Common myeloid progenitor, CD34-positive (primary cell): ENCODE measurements at regions not wholly inside any gene's neighbourhood (a gene's known extent, or its start where the extent isn't known, plus 50 kb on each side); places are given as distances from the start of the nearest gene placed in this dataset.

Experiments used
- CTCF ChIA-PET: fragments of 350-600 bp; sonication (Branson Sonifier 250); formaldehyde crosslinking; loops from one replicate; lab custom pipeline; 2021; ENCODE audit warnings: antibody characterized with exemption; lab: Charles Lee
- POLR2A ChIA-PET: fragments of 350-600 bp; sonication (Branson Sonifier 250); formaldehyde crosslinking; loops from one replicate; lab custom pipeline; 2021; ENCODE audit warnings: antibody characterized with exemption; lab: Charles Lee
- DNase-seq, 3 donors: peaks; one replicate each; pipeline versions ENCODE4 v3.0.0 to v3.0.0-alpha.2; 2013
- H3K27ac ChIP-seq, 2 experiments: 1 replicate in 1 of 2; 2 replicates in 1 of 2; pipeline ENCODE4 v1.7.0; 2013; ENCODE audit warnings: inconsistent platforms in 2 of 2, low read length in 2 of 2, mild to moderate bottlenecking in 2 of 2, low read depth in 1 of 2, moderate library complexity in 1 of 2; ENCODE audit not compliant: severe bottlenecking in 2 of 2, insufficient read depth in 1 of 2, poor library complexity in 1 of 2
- H3K27me3 ChIP-seq, 5 experiments: replicated peaks in 2 of 5; 1 replicate in 3 of 5; 2 replicates in 2 of 5; pipeline versions ENCODE4 v1.6.1 to v1.7.0; 2013; ENCODE audit warnings: low read length in 4 of 5, mild to moderate bottlenecking in 2 of 5, moderate library complexity in 2 of 5, inconsistent platforms in 1 of 5; ENCODE audit not compliant: insufficient read depth in 5 of 5, control insufficient read depth in 4 of 5
- H3K36me3 ChIP-seq, 4 experiments: 1 replicate in 2 of 4; 2 replicates in 2 of 4; pipeline versions ENCODE4 v1.6.1 to v1.7.0; 2013; ENCODE audit warnings: low read length in 3 of 4, control low read depth in 1 of 4, mild to moderate bottlenecking in 1 of 4; ENCODE audit not compliant: control insufficient read depth in 4 of 4, insufficient read depth in 4 of 4
- H3K4me1 ChIP-seq, 4 experiments: 1 replicate in 3 of 4; 2 replicates in 1 of 4; pipeline versions ENCODE4 v1.6.1 to v1.7.1; 2013; ENCODE audit warnings: low read length in 3 of 4, mild to moderate bottlenecking in 3 of 4, control low read depth in 1 of 4, inconsistent platforms in 1 of 4, moderate library complexity in 1 of 4; ENCODE audit not compliant: control insufficient read depth in 4 of 4, insufficient read depth in 4 of 4; ENCODE audit errors: control extremely low read depth in 1 of 4
- H3K4me3 ChIP-seq, 7 experiments: 1 replicate in 4 of 7; 2 replicates in 3 of 7; pipeline versions ENCODE4 v1.5.1 to v1.7.0; 2013; ENCODE audit warnings: mild to moderate bottlenecking in 7 of 7, low read length in 6 of 7, moderate library complexity in 6 of 7, inconsistent platforms in 2 of 7, low read depth in 2 of 7, control low read depth in 1 of 7; ENCODE audit not compliant: insufficient read depth in 4 of 7, control insufficient read depth in 1 of 7; ENCODE audit errors: extremely low read depth in 1 of 7
- H3K9me3 ChIP-seq, 5 experiments: 1 replicate in 4 of 5; 2 replicates in 1 of 5; pipeline versions ENCODE4 v1.6.1 to v1.7.1; 2013; ENCODE audit warnings: low read length in 4 of 5, mild to moderate bottlenecking in 2 of 5, inconsistent platforms in 1 of 5, low read depth in 1 of 5, moderate library complexity in 1 of 5; ENCODE audit not compliant: control insufficient read depth in 4 of 5, insufficient read depth in 2 of 5; ENCODE audit errors: control extremely low read depth in 1 of 5
- WGBS: methylation state at CpG from one replicate; pipeline ENCODE4 v1.1.5; 2013; ENCODE audit not compliant: insufficient coverage; 5-methylcytosine and 5-hydroxymethylcytosine counted together

- Histone ChIP-seq H3K36me3 (no peaks in the 10 kb centered on the region), H3K4me3 (no peak overlapping the region), H3K9me3 (no peaks in the 10 kb centered on the region), H3K4me1 (peaks cover 10 to 30% (median 21%) of the 10 kb centered on the region in 4 experiments), H3K27me3 (no peaks in the 10 kb centered on the region), H3K27ac (no peak overlapping the region)
- POLR2A ChIA-PET, result no interaction called here
- no peak for DNase-seq
- 100% methylated on average over 1 of the region's 2 CpGs for WGBS
- CTCF ChIA-PET, result interaction anchor here (1.2 to 1.3 kb wide), 7 partner anchors 9 to 315 kb away, joined by 3 to 6 read pairs (median 4); no protein-coding TSS in a partner anchor
These were observed 158.7 kb downstream of the BTC start for GRCh38 chr4:74635490-74636123.

- H3K27ac ChIP-seq, result no peak overlapping the region
- H3K27me3 ChIP-seq, result no peaks in the 10 kb centered on the region
- H3K9me3 ChIP-seq, result no peaks in the 10 kb centered on the region
- DNase-seq, result no peak
- CTCF ChIA-PET, result interaction anchor here (1.2 to 1.5 kb wide), 3 partner anchors 9 to 16 kb away, joined by 3 to 5 read pairs (median 4); no protein-coding TSS in a partner anchor
- peaks cover 0 to 9% (median 8%) of the 10 kb centered on the region in 4 experiments for H3K4me1 ChIP-seq
- POLR2A ChIA-PET, result no interaction called here
- no CpG with 5 or more reads among the region's 1 CpG for WGBS
- no peak overlapping the region for H3K4me3 ChIP-seq
- no peaks in the 10 kb centered on the region for H3K36me3 ChIP-seq
These were observed 156.3 kb downstream of the BTC start for GRCh38 chr4:74638001-74638400.

DNA sequence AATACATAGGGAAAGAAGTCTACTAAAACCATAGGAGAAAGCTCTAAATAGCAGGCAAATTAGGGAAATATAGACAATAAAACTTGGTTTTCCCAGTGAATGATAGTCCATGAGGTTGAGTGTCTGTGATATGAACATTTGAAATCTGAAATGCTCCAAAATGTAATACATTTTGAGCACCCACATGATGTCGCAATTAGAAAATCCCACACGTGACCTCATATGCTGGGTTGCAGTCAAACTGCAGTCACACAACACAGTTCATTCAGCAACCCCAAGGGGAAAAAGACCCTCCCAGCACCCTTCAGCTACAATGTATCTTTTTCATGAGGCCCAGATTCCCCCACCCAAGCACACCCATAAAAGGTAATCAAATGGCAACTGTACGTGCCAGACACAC lies 155.6 kb downstream of the BTC start:
- H3K4me3 ChIP-seq, result no peak overlapping the region
- ChIA-PET CTCF (interaction anchor here (1.3 kb wide), 1 partner anchor 16 kb away, joined by 4 read pairs; no protein-coding TSS in a partner anchor), POLR2A (no interaction called here)
- H3K36me3 ChIP-seq, result no peaks in the 10 kb centered on the region
- H3K4me1 ChIP-seq, result peaks cover 0 to 4% (median 1%) of the 10 kb centered on the region in 4 experiments
- DNase-seq, result no peak
- H3K27me3 ChIP-seq, result no peaks in the 10 kb centered on the region
- no peaks in the 10 kb centered on the region for H3K9me3 ChIP-seq
- H3K27ac ChIP-seq, result no peak overlapping the region
- 100% methylated on average over 2 of the region's 3 CpGs for WGBS

- POLR2A ChIA-PET, result interaction anchor here (0.6 kb wide), 1 partner anchor 11 kb away, joined by 4 read pairs; no protein-coding TSS in a partner anchor
- CTCF ChIA-PET, result interaction anchor here (0.7 to 1.3 kb wide), 3 partner anchors 15 to 317 kb away, joined by 3 to 5 read pairs (median 3); no protein-coding TSS in a partner anchor
- DNase-seq, result peak in 2 of 3 donors; percentile 58 to 73
- Histone ChIP-seq H3K4me3 (no peak overlapping the region), H3K9me3 (peaks cover 0 to 3% (median 0%) of the 10 kb centered on the region in 5 experiments), H3K27ac (no peak overlapping the region), H3K36me3 (no peaks in the 10 kb centered on the region), H3K27me3 (no peaks in the 10 kb centered on the region), H3K4me1 (peaks cover 0 to 4% (median 0%) of the 10 kb centered on the region in 4 experiments)
- WGBS, result 94% methylated on average over 4 of the region's 4 CpGs
These were observed 154.0 kb downstream of the BTC start for GRCh38 chr4:74640111-74640903.

DNA sequence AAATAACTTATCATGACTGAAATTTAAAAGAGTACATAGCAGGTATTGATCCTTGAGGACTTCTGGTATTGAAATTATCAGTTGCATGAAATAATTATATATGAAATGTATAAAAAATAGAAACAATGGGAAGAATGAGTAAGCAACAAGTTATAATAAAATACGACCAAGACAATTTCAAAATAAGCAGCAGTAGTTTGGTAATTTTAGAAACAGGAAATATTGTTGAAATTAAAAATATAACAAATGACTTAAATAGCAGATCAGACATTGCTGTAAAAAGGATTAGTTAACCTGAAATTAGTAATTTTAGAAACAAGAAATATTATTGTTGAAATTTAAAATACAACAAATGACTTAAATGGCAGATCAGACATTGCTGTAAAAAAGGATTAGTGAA lies 152.3 kb downstream of the BTC start:
- peaks cover 0 to 3% (median 0%) of the 10 kb centered on the region in 5 experiments for H3K9me3 ChIP-seq
- ChIA-PET POLR2A (no interaction called here), CTCF (no interaction called here)
- H3K27ac ChIP-seq, result no peak overlapping the region
- no peak overlapping the region for H3K4me3 ChIP-seq
- DNase-seq, result no peak
- H3K36me3 ChIP-seq, result no peaks in the 10 kb centered on the region
- H3K27me3 ChIP-seq, result no peaks in the 10 kb centered on the region
- peaks cover 0 to 4% (median 0%) of the 10 kb centered on the region in 4 experiments for H3K4me1 ChIP-seq
- no CpG with 5 or more reads among the region's 1 CpG for WGBS

- H3K36me3 ChIP-seq, result no peaks in the 10 kb centered on the region
- WGBS, result no CpG with 5 or more reads among the region's 1 CpG
- no peaks in the 10 kb centered on the region for H3K4me1 ChIP-seq
- peaks cover 0 to 3% (median 0%) of the 10 kb centered on the region in 5 experiments for H3K9me3 ChIP-seq
- H3K27ac ChIP-seq, result no peak overlapping the region
- POLR2A ChIA-PET, result no interaction called here
- H3K4me3 ChIP-seq, result no peak overlapping the region
- no peaks in the 10 kb centered on the region for H3K27me3 ChIP-seq
- DNase-seq, result no peak
- CTCF ChIA-PET, result interaction anchor here (1.3 to 1.4 kb wide), 2 partner anchors 22 to 26 kb away, joined by 3 read pairs; no protein-coding TSS in a partner anchor
These were observed 145.1 kb downstream of the BTC start for GRCh38 chr4:74649193-74649592.
